Endothelial cell of umbilical vein (primary cell): ENCODE measurements at regions not wholly inside any gene's neighbourhood (a gene's known extent, or its start where the extent isn't known, plus 50 kb on each side); places are given as distances from the start of the nearest gene placed in this dataset.

ENCODE experiments used
- BruUV-seq: library from RNA; stranded (reverse); fragments of 400-500 nt; replicated peaks from 2 replicates; lab custom pipeline; 2021; lab: Mats Ljungman, UMichigan
- CTCF ChIA-PET: fragments of 300-600, 350-600 bp; sonication (Branson Sonifier 250); formaldehyde crosslinking; loops from one replicate; lab custom pipeline; 2021; ENCODE audit warnings: antibody characterized with exemption, inconsistent platforms; lab: Charles Lee
- POLR2A ChIA-PET: fragments of 300-600, 350-600 bp; sonication (Branson Sonifier 250); formaldehyde crosslinking; loops from one replicate; lab custom pipeline; 2021; ENCODE audit warnings: antibody characterized with exemption, inconsistent platforms; lab: Charles Lee
- DNase-seq: peaks from one replicate; pipeline ENCODE4 v3.0.0-alpha.2; 2011; ENCODE audit warnings: low read depth, low spot score
- FAIRE-seq: peaks from 2 replicates; lab custom pipeline; 2011; peaks lifted over from hg19 to GRCh38; lab: Jason Lieb, UNC
- H2AFZ ChIP-seq: 2 replicates; pipeline ENCODE4 v1.6.0; 2012; ENCODE audit warnings: low read depth, low read length, control low read depth, inconsistent platforms
- H3K27ac ChIP-seq: 2 replicates; pipeline ENCODE4 v1.5.1; 2011; ENCODE audit warnings: low read depth, mild to moderate bottlenecking, control low read depth, low read length, moderate library complexity; ENCODE audit not compliant: insufficient read depth
- H3K27me3 ChIP-seq, 2 experiments: 2 replicates each; pipeline versions ENCODE4 v1.6.0 to v1.6.1; 2011; ENCODE audit warnings: low read length in 2 of 2, mixed read lengths in 1 of 2; ENCODE audit not compliant: control insufficient read depth in 2 of 2, insufficient read depth in 2 of 2
- H3K36me3 ChIP-seq, 2 experiments: 2 replicates in 1 of 2; 3 replicates in 1 of 2; pipeline ENCODE4 v1.5.1; 2011; ENCODE audit warnings: low read length in 2 of 2, mild to moderate bottlenecking in 1 of 2, moderate library complexity in 1 of 2; ENCODE audit not compliant: control insufficient read depth in 2 of 2, insufficient read depth in 2 of 2; ENCODE audit errors: extremely low read depth in 1 of 2
- H3K4me1 ChIP-seq: 3 replicates; pipeline ENCODE4 v1.5.1; 2011; ENCODE audit warnings: mild to moderate bottlenecking, low read length; ENCODE audit not compliant: control insufficient read depth, insufficient read depth; ENCODE audit errors: extremely low read depth
- H3K4me2 ChIP-seq: 2 replicates; pipeline ENCODE4 v1.6.1; 2011; ENCODE audit warnings: low read length, control low read depth, mixed read lengths; ENCODE audit not compliant: insufficient read depth
- H3K4me3 ChIP-seq, 3 experiments: fragments of 200-600 bp in 1 of 3; sonication (generic), shearing (Covaris generic) in 1 of 3; replicated peaks in 1 of 3; 2 replicates each; pipeline ENCODE4 v1.5.1; 2011 to 2016; ENCODE audit warnings: control low read depth in 3 of 3, low read length in 3 of 3, mild to moderate bottlenecking in 2 of 3, inconsistent platforms in 1 of 3, low read depth in 1 of 3, moderate library complexity in 1 of 3; ENCODE audit not compliant: insufficient read depth in 1 of 3
- H3K79me2 ChIP-seq: 2 replicates; pipeline ENCODE4 v1.6.0; 2012; ENCODE audit warnings: low read length, inconsistent platforms; ENCODE audit not compliant: control insufficient read depth, insufficient read depth
- H3K9ac ChIP-seq: replicated peaks from 2 replicates; pipeline ENCODE3; 2011; ENCODE audit warnings: low read length, control low read depth; ENCODE audit not compliant: insufficient read depth; ENCODE audit errors: extremely low read depth
- H3K9me1 ChIP-seq: replicated peaks from 3 replicates; pipeline ENCODE4 v1.6.0; 2011; ENCODE audit warnings: mild to moderate bottlenecking, low read length; ENCODE audit not compliant: control insufficient read depth, insufficient read depth; ENCODE audit errors: extremely low read depth
- H3K9me3 ChIP-seq: replicated peaks from 2 replicates; pipeline ENCODE4 v1.5.1; 2012; ENCODE audit warnings: low read length, inconsistent platforms; ENCODE audit not compliant: control insufficient read depth, insufficient read depth
- H4K20me1 ChIP-seq: replicated peaks from 2 replicates; pipeline ENCODE3; 2011; ENCODE audit warnings: mild to moderate bottlenecking, low read length; ENCODE audit not compliant: control insufficient read depth, insufficient read depth; ENCODE audit errors: extremely low read depth
- EZH2 ChIP-seq: IDR thresholded peaks from 2 replicates; pipeline ENCODE4 v1.6.1; 2012; ENCODE audit warnings: borderline replicate concordance, low read depth, mild to moderate bottlenecking, moderate library complexity, low read length, inconsistent platforms; ENCODE audit not compliant: severe bottlenecking
- FOS ChIP-seq: IDR thresholded peaks from 2 replicates; pipeline ENCODE4 v1.6.1; 2011; ENCODE audit warnings: mild to moderate bottlenecking, low read length, moderate library complexity, borderline replicate concordance; ENCODE audit not compliant: insufficient read depth
- GATA2 ChIP-seq: IDR thresholded peaks from 2 replicates; pipeline ENCODE4 v1.7.0; 2011; ENCODE audit warnings: low read depth, mild to moderate bottlenecking, moderate library complexity, mixed read lengths, low read length; ENCODE audit not compliant: insufficient read length, insufficient read depth
- JUN ChIP-seq: IDR thresholded peaks from 2 replicates; pipeline ENCODE4 v1.6.1; 2011; ENCODE audit warnings: borderline replicate concordance, low read depth; ENCODE audit not compliant: insufficient read length, insufficient read depth
- MYC ChIP-seq: IDR thresholded peaks from one replicate; pipeline ENCODE4 v1.6.1; 2011; ENCODE audit warnings: mild to moderate bottlenecking, low read depth, low read length
- POLR2A ChIP-seq: IDR thresholded peaks from 2 replicates; pipeline ENCODE4 v1.6.1; 2012; ENCODE audit warnings: low read depth, mild to moderate bottlenecking, control low read depth, low read length
- POLR2AphosphoS5 ChIP-seq: IDR thresholded peaks from 2 replicates; pipeline ENCODE4 v1.6.1; 2012; ENCODE audit warnings: low read depth, mild to moderate bottlenecking, control low read depth, low read length, moderate library complexity; ENCODE audit not compliant: insufficient read depth
- dilution Hi-C: fragments of 300-500 bp; cut with MboI; formaldehyde crosslinking; loops from one replicate; pipeline ENCODE4 v1.15.0; 2019; ENCODE audit warnings: low sequenced_read_pairs; ENCODE audit not compliant: extremely low pct_ligation_motif_present
- intact Hi-C: fragments of 100-400 bp; cut with micrococcal nuclease; formaldehyde crosslinking; loops from one replicate; pipeline ENCODE4 v1.10.0; 2022
- TF ChIP-seq, protein P1 (sequence below), 2 donors: IDR thresholded peaks; 1 replicate in 1 of 2; 2 replicates in 1 of 2; pipeline ENCODE4 v1.5.1; 2011; ENCODE audit warnings: low read length in 2 of 2, mild to moderate bottlenecking in 2 of 2, moderate library complexity in 2 of 2, control low read depth in 1 of 2, inconsistent platforms in 1 of 2, low read depth in 1 of 2; ENCODE audit not compliant: insufficient read depth in 1 of 2; ENCODE audit errors: extremely low read depth in 1 of 2
- TF ChIP-seq, protein P2 (sequence below): IDR thresholded peaks from 2 replicates; pipeline ENCODE4 v1.6.1; 2011; ENCODE audit not compliant: insufficient read depth, insufficient read length

GRCh38 chr13:31081316-31081715, 80.4 kb downstream of the HSPH1 start:
- no peak for FAIRE-seq

GRCh38 chr13:31074756-31075155, 86.9 kb downstream of the HSPH1 start:
- Histone ChIP-seq H3K9ac (no peak overlapping the region), H4K20me1 (no peaks in the 10 kb centered on the region), H3K9me1 (no peaks in the 10 kb centered on the region), H2AFZ (no peak overlapping the region), H3K27ac (no peak overlapping the region), H3K4me3 (no peak overlapping the region), H3K36me3 (no peaks in the 10 kb centered on the region), H3K4me1 (no peaks in the 10 kb centered on the region), H3K79me2 (no peaks in the 10 kb centered on the region), H3K27me3 (peaks cover 4 to 8% of the 10 kb centered on the region in 2 experiments), H3K9me3 (no peaks in the 10 kb centered on the region), H3K4me2 (no peak overlapping the region)
- FAIRE-seq (no peak), DNase-seq (no peak)
- no TSS peak for BruUV-seq
- dilution Hi-C loops (no loop called here), intact Hi-C loops (no loop called here)
- ChIA-PET POLR2A (no interaction called here), CTCF (no interaction called here)
- TF ChIP-seq FOS (no peak), POLR2A (no peak), JUN (no peak), EZH2 (no peak), POLR2AphosphoS5 (no peak), GATA2 (no peak)
- TF ChIP-seq, protein P1, sequence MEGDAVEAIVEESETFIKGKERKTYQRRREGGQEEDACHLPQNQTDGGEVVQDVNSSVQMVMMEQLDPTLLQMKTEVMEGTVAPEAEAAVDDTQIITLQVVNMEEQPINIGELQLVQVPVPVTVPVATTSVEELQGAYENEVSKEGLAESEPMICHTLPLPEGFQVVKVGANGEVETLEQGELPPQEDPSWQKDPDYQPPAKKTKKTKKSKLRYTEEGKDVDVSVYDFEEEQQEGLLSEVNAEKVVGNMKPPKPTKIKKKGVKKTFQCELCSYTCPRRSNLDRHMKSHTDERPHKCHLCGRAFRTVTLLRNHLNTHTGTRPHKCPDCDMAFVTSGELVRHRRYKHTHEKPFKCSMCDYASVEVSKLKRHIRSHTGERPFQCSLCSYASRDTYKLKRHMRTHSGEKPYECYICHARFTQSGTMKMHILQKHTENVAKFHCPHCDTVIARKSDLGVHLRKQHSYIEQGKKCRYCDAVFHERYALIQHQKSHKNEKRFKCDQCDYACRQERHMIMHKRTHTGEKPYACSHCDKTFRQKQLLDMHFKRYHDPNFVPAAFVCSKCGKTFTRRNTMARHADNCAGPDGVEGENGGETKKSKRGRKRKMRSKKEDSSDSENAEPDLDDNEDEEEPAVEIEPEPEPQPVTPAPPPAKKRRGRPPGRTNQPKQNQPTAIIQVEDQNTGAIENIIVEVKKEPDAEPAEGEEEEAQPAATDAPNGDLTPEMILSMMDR (IDR thresholded peaks at IDR 0.05; ENCODE audit: extremely low read depth in 1 of 2, insufficient read depth in 1 of 2, low read depth in 1 of 2, low read length in 2 of 2): no peak
- TF ChIP-seq, protein P2, sequence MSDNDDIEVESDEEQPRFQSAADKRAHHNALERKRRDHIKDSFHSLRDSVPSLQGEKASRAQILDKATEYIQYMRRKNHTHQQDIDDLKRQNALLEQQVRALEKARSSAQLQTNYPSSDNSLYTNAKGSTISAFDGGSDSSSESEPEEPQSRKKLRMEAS: no peak

More at GRCh38 chr13:31081316-31081715, 80.4 kb downstream of the HSPH1 start:
- Histone ChIP-seq H3K4me1 (no peaks in the 10 kb centered on the region), H3K9me1 (no peaks in the 10 kb centered on the region), H3K79me2 (no peaks in the 10 kb centered on the region), H3K4me2 (no peak overlapping the region), H3K4me3 (no peak overlapping the region), H3K9ac (no peak overlapping the region), H3K27me3 (peaks cover 20 to 40% of the 10 kb centered on the region in 2 experiments), H3K36me3 (no peaks in the 10 kb centered on the region), H3K9me3 (no peaks in the 10 kb centered on the region), H4K20me1 (no peaks in the 10 kb centered on the region), H2AFZ (no peak overlapping the region), H3K27ac (no peak overlapping the region)
- ChIA-PET CTCF (no interaction called here), POLR2A (no interaction called here)
- dilution Hi-C loops (no loop called here), intact Hi-C loops (no loop called here)
- DNase-seq: no peak
- no TSS peak for BruUV-seq
- TF ChIP-seq, protein P1 (IDR thresholded peaks at IDR 0.05; ENCODE audit: extremely low read depth in 1 of 2, insufficient read depth in 1 of 2, low read depth in 1 of 2, low read length in 2 of 2): no peak
- TF ChIP-seq GATA2: no peak
- TF ChIP-seq POLR2A: no peak
- TF ChIP-seq, protein P2: no peak
- TF ChIP-seq MYC: no peak
- TF ChIP-seq EZH2: no peak
